NCI-H345 (cell line): ENCODE measurements at regions not wholly inside any gene's neighbourhood (a gene's known extent, or its start where the extent isn't known, plus 50 kb on each side); places are given as distances from the start of the nearest gene placed in this dataset.

ENCODE experiments used
- DNase-seq: peaks from one replicate; lab custom pipeline; 2025; lab: John Stamatoyannopoulos, UW

- peak; percentile 81 for DNase-seq
Measured at GRCh38 chr2:167504695-167505094, 616.4 kb downstream of the XIRP2 start.

DNA sequence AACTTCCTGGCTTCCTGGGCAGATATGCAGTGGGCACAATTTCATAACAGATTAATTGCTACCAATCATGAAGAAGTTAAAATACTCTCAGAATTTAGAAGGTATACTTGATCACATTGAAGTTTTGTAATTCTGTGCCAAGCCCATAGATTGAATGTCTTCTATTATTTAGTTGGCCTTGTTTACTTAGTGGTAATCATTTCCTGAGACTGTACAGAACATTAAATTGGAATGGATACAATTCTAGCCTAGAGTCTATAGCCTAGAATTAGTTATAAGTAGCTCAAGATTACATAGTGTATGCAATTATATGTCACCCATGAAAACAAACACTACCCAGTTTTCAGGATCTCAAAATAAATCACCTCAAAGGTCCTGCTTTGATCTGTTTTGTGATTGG, 615.8 kb downstream of the XIRP2 start:
- peak; percentile 45 for DNase-seq

- no peak for DNase-seq
Measured at GRCh38 chr2:167501618-167502017, 613.3 kb downstream of the XIRP2 start.

GRCh38 chr2:167493862-167494261, 605.6 kb downstream of the XIRP2 start:
- no peak for DNase-seq

GRCh38 chr2:167492486-167492885, 604.2 kb downstream of the XIRP2 start:
- no peak for DNase-seq

- DNase-seq = no peak
Measured at GRCh38 chr2:167491788-167492187, 603.5 kb downstream of the XIRP2 start.

GRCh38 chr2:167490455-167490854, 602.2 kb downstream of the XIRP2 start:
- DNase-seq = no peak

- no peak for DNase-seq
Measured at GRCh38 chr2:167489325-167489724, 601.0 kb downstream of the XIRP2 start.

- peak; percentile 17 for DNase-seq
Measured at GRCh38 chr2:167487728-167488127, 599.4 kb downstream of the XIRP2 start.

- DNase-seq = no peak
Measured at GRCh38 chr2:167484875-167485274, 596.6 kb downstream of the XIRP2 start.

DNA sequence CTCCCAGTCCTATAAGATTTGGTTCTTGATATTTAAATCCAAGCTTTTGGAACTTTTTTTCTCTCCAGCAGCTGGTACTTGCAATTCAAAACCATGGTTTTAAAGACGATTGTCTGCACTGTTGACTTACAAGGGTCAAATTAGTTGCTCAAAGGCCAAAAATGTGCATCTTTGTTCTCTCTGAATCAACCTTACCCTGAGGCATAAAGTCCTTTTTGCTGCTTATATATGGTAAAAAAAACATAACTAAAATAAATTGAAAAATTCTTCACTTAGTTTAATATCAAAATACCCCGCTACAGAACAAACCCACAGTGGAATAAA, 592.7 kb downstream of the XIRP2 start:
- DNase-seq = no peak

GRCh38 chr2:167480232-167480985, 592.1 kb downstream of the XIRP2 start:
- DNase-seq = no peak

GRCh38 chr2:167478196-167478595, 589.9 kb downstream of the XIRP2 start:
- DNase-seq = no peak

GRCh38 chr2:167475791-167476190, 587.5 kb downstream of the XIRP2 start:
- DNase-seq = no peak

- no peak for DNase-seq
Measured at GRCh38 chr2:167471734-167472133, 583.5 kb downstream of the XIRP2 start.

DNA sequence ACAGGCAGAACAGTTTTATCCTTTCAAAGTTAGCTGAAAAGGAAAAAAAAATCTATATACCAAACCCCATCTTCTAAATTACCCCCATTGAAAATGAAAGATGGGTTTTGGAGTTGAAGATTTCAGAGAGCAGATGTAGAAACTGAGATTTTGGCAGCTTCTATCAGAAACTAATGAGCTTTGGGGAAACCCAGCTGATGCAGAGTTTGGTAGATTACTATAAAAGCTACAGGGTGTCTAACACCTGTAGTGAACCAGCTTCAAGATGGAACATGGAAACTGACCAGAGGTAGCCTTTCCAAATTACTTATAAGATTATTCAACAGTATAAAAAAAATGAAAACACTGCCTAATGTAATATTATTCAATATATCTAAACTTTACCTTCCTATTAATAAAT, 583.1 kb downstream of the XIRP2 start:
- DNase-seq = no peak

DNA sequence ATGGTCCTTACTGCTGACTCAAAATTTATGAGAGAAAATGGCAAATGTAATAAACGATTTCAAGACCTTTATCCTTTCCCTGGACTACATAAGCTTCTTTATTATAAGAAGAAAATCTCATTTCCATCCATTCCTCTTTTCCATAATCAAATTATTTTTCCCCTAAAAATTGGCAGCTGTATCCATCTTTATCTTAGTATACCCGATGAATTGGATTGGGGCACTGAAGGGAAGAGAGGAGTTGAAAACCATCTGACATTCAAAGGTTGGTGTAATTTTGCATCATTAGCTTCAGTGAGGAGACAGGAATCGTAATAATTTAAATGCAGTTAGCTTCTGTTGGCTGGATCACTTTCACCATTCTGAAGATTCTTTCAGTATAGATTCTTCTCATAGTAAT, 574.1 kb downstream of the XIRP2 start:
- DNase-seq = no peak

DNA sequence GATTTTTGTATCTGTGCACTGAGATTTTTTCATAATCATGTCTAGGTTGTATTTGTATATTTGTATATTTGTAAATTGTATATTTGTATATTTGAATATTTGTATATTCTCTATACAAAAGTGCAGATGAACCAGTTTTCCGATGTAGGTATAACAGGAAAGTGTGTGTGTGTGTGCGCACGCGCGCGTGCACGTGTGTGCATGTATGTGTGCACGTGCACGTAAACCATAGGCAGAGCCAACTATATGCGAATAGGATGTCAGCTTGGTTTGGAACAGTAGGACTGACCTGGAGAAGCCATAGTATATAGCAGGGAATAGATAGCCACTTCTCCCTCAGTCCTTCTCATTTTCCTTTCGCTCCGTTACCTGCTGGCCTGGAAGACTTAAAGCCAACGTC, 565.8 kb downstream of the XIRP2 start:
- DNase-seq = no peak

GRCh38 chr2:167451496-167452289, 563.4 kb downstream of the XIRP2 start:
- DNase-seq = no peak

- no peak for DNase-seq
Measured at GRCh38 chr2:167450364-167450763, 562.1 kb downstream of the XIRP2 start.

DNA sequence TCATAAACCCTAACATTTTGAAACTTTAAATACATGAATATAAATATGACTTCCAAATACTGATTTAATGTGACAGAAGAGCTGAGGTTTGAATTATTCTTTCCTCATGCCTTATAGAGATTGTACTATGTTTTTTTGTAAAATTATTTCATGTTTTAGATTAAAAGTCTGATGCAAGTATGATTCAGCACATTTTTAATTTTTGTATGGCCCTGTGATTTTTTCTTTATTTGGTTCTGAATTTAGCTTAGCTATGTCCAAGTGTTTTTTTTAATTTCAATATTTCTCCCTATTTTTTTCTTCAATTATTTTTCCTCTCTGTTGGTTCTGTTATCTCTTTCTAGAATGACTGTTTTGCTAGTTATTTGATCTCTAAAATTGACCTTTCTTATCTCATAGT, 552.1 kb downstream of the XIRP2 start:
- no peak for DNase-seq

GRCh38 chr2:167438206-167438605, 549.9 kb downstream of the XIRP2 start:
- no peak for DNase-seq

- no peak for DNase-seq
Measured at GRCh38 chr2:167431949-167432348, 543.7 kb downstream of the XIRP2 start.

DNA sequence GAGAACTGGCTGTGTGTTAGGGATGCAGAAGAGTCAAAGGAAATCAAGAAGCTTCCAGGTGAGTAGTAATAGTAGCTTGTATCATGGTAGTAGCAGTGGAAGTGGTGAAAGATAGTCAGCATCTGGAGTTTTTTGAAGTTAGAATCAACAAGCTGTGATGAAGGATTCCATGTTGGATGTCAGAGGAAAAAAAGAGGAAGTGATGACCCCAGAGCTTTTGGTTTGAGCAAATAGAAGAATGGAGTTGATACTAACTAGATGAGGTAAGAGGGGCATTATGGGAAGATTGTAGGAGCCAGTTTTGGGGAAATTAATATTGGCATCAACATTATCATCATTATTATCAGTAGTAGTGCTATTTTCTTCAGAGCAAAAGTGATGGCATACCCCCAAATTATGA, 542.2 kb downstream of the XIRP2 start:
- no peak for DNase-seq
